ENCODE measurements at regions not wholly inside any gene's neighbourhood (a gene's known extent, or its start where the extent isn't known, plus 50 kb on each side); places are given as distances from the start of the nearest gene placed in this dataset.

GRCh38 chrX:139077281-139078250 lies 366.0 kb upstream of the FGF13 start:
- Histone ChIP-seq H3K79me2 (ENCODE audit: control insufficient read depth, insufficient read depth, low read length) (no peaks in the 10 kb centered on the region), H2AFZ (ENCODE audit: insufficient read depth, low read depth, low read length, poor library complexity, severe bottlenecking) (no peak overlapping the region), H4K20me1 (ENCODE audit: control insufficient read depth, insufficient read depth, low read length, poor library complexity, severe bottlenecking) (no peaks in the 10 kb centered on the region), H3K4me1 (ENCODE audit: control insufficient read depth in 2 of 2, insufficient read depth in 2 of 2, low read length in 2 of 2) (no peaks in the 10 kb centered on the region), H3K9ac (ENCODE audit: low read length) (no peak overlapping the region), H3K36me3 (replicated peaks in 1 of 2; ENCODE audit: control extremely low read depth in 1 of 2, control insufficient read depth in 1 of 2, extremely low read depth in 1 of 2, insufficient read depth in 2 of 2, low read length in 1 of 2) (no peaks in the 10 kb centered on the region), H3K27me3 (replicated peaks in 1 of 4; ENCODE audit: control extremely low read depth in 1 of 4, control insufficient read depth in 3 of 4, insufficient read depth in 4 of 4, low read length in 3 of 4) (no peaks in the 10 kb centered on the region), H3K4me3 (ENCODE audit: control extremely low read depth in 1 of 5, extremely low read depth in 1 of 5, insufficient read depth in 1 of 5, low read depth in 2 of 5, low read length in 4 of 5) (no peak overlapping the region), H3K9me3 (ENCODE audit: control extremely low read depth in 1 of 3, control insufficient read depth in 2 of 3, insufficient read depth in 1 of 3, low read length in 2 of 3) (no peaks in the 10 kb centered on the region), H3K27ac (ENCODE audit: low read length in 2 of 2) (no peak overlapping the region), H3K4me2 (replicated peaks; ENCODE audit: low read depth, low read length, poor library complexity, severe bottlenecking) (no peak overlapping the region)
- no peaks in the 10 kb centered on the region for H3K27me3 Mint-ChIP-seq
- ChIA-PET CTCF (no interaction called here), POLR2A (no interaction called here)
- H3K9me3 Mint-ChIP-seq (ENCODE audit: insufficient read depth) = no peaks in the 10 kb centered on the region
- DNase-seq = peak; percentile 1
- H3K27ac Mint-ChIP-seq = no peak overlapping the region
- H3K4me1 Mint-ChIP-seq = no peaks in the 10 kb centered on the region
- WGBS (ENCODE audit: insufficient coverage) = no CpG with 5 or more reads among the region's 5 CpGs
- no peak for ATAC-seq (ENCODE audit: low read depth)
- H3K4me3 Mint-ChIP-seq = no peak overlapping the region
- TF ChIP-seq CTCF (IDR thresholded peaks at IDR 0.05) = no peak
- TF ChIP-seq EZH2 (IDR thresholded peaks at IDR 0.05; ENCODE audit: borderline replicate concordance, insufficient read depth, low read depth, low read length, poor library complexity, severe bottlenecking) = no peak
- intact Hi-C loops (cut with micrococcal nuclease) = no loop called here

GRCh38 chrX:139063364-139063763 lies 351.8 kb upstream of the FGF13 start:
- TF ChIP-seq EZH2 (IDR thresholded peaks at IDR 0.05; ENCODE audit: borderline replicate concordance, insufficient read depth, low read depth, low read length, poor library complexity, severe bottlenecking) (no peak), CTCF (IDR thresholded peaks at IDR 0.05) (no peak)
- H3K4me1 Mint-ChIP-seq = no peaks in the 10 kb centered on the region
- no CpG with 5 or more reads among the region's 2 CpGs for WGBS (ENCODE audit: insufficient coverage)
- no peak overlapping the region for H3K27ac ChIP-seq (ENCODE audit: low read length in 2 of 2)
- no peak overlapping the region for H2AFZ ChIP-seq (ENCODE audit: insufficient read depth, low read depth, low read length, poor library complexity, severe bottlenecking)
- DNase-seq = no peak
- H3K4me1 ChIP-seq (ENCODE audit: control insufficient read depth in 2 of 2, insufficient read depth in 2 of 2, low read length in 2 of 2) = no peaks in the 10 kb centered on the region
- CTCF ChIA-PET = no interaction called here
- H3K79me2 ChIP-seq (ENCODE audit: control insufficient read depth, insufficient read depth, low read length) = no peaks in the 10 kb centered on the region
- no peaks in the 10 kb centered on the region for H4K20me1 ChIP-seq (ENCODE audit: control insufficient read depth, insufficient read depth, low read length, poor library complexity, severe bottlenecking)
- H3K9me3 Mint-ChIP-seq (ENCODE audit: insufficient read depth) = no peaks in the 10 kb centered on the region
- H3K36me3 ChIP-seq (replicated peaks in 1 of 2; ENCODE audit: control extremely low read depth in 1 of 2, control insufficient read depth in 1 of 2, extremely low read depth in 1 of 2, insufficient read depth in 2 of 2, low read length in 1 of 2) = no peaks in the 10 kb centered on the region
- H3K4me3 ChIP-seq (ENCODE audit: control extremely low read depth in 1 of 5, extremely low read depth in 1 of 5, insufficient read depth in 1 of 5, low read depth in 2 of 5, low read length in 4 of 5) = no peak overlapping the region
- no peak overlapping the region for H3K27ac Mint-ChIP-seq
- no peak overlapping the region for H3K9ac ChIP-seq (ENCODE audit: low read length)
- POLR2A ChIA-PET = no interaction called here
- no peak overlapping the region for H3K4me2 ChIP-seq (replicated peaks; ENCODE audit: low read depth, low read length, poor library complexity, severe bottlenecking)
- H3K27me3 Mint-ChIP-seq = no peaks in the 10 kb centered on the region
- H3K27me3 ChIP-seq (replicated peaks in 1 of 4; ENCODE audit: control extremely low read depth in 1 of 4, control insufficient read depth in 3 of 4, insufficient read depth in 4 of 4, low read length in 3 of 4) = no peaks in the 10 kb centered on the region
- ATAC-seq (ENCODE audit: low read depth) = no peak
- no peaks in the 10 kb centered on the region for H3K9me3 ChIP-seq (ENCODE audit: control extremely low read depth in 1 of 3, control insufficient read depth in 2 of 3, insufficient read depth in 1 of 3, low read length in 2 of 3)
- no peak overlapping the region for H3K4me3 Mint-ChIP-seq
- intact Hi-C loops (cut with micrococcal nuclease) = no loop called here
